Skeletal muscle tissue (tissue), 3 donors: ENCODE measurements at regions not wholly inside any gene's neighbourhood (a gene's known extent, or its start where the extent isn't known, plus 50 kb on each side); places are given as distances from the start of the nearest gene placed in this dataset.

ENCODE experiments used
- H3K27ac ChIP-seq: one replicate; pipeline ENCODE4 v1.7.0; 2013; ENCODE audit warnings: mild to moderate bottlenecking, low read depth, low read length, inconsistent platforms
- H3K27me3 ChIP-seq, 3 donors: one replicate each; pipeline ENCODE4 v1.7.0; 2013; ENCODE audit warnings: low read length in 3 of 3; ENCODE audit not compliant: control insufficient read depth in 3 of 3, insufficient read depth in 3 of 3
- H3K36me3 ChIP-seq, 3 donors: one replicate each; pipeline ENCODE4 v1.7.0; 2013; ENCODE audit warnings: low read length in 3 of 3; ENCODE audit not compliant: control insufficient read depth in 3 of 3, insufficient read depth in 3 of 3
- H3K4me1 ChIP-seq, 3 donors: one replicate each; pipeline ENCODE4 v1.7.0; 2013; ENCODE audit warnings: low read length in 3 of 3, mild to moderate bottlenecking in 3 of 3; ENCODE audit not compliant: control insufficient read depth in 3 of 3, insufficient read depth in 3 of 3
- H3K4me3 ChIP-seq, 3 donors: one replicate each; pipeline ENCODE4 v1.7.0; 2013; ENCODE audit warnings: low read length in 3 of 3
- H3K9ac ChIP-seq, 3 donors: one replicate each; pipeline ENCODE4 v1.7.0; 2013; ENCODE audit warnings: low read length in 3 of 3, mild to moderate bottlenecking in 3 of 3, moderate library complexity in 2 of 3, low read depth in 1 of 3
- H3K9me3 ChIP-seq, 3 donors: one replicate each; pipeline ENCODE4 v1.7.0; 2013; ENCODE audit warnings: low read length in 3 of 3; ENCODE audit not compliant: control insufficient read depth in 3 of 3
- donor health status: Osteomylitis.

GRCh38 chr14:83314764-83315163 lies 1781.1 kb upstream of the SEL1L start:
- Histone ChIP-seq H3K9me3 (no peaks in the 10 kb centered on the region), H3K27me3 (no peaks in the 10 kb centered on the region), H3K9ac (no peak overlapping the region), H3K4me3 (no peak overlapping the region), H3K27ac (no peak overlapping the region), H3K4me1 (no peaks in the 10 kb centered on the region), H3K36me3 (no peaks in the 10 kb centered on the region)

- H3K4me3 ChIP-seq = no peak overlapping the region
- no peak overlapping the region for H3K27ac ChIP-seq
- H3K9me3 ChIP-seq = no peaks in the 10 kb centered on the region
- H3K27me3 ChIP-seq = no peaks in the 10 kb centered on the region
- H3K9ac ChIP-seq = no peak overlapping the region
- no peaks in the 10 kb centered on the region for H3K36me3 ChIP-seq
- H3K4me1 ChIP-seq = no peaks in the 10 kb centered on the region
These were observed 1782.7 kb upstream of the SEL1L start for GRCh38 chr14:83316356-83316755.

GRCh38 chr14:83320837-83321236 lies 1787.2 kb upstream of the SEL1L start:
- no peaks in the 10 kb centered on the region for H3K9me3 ChIP-seq
- H3K9ac ChIP-seq = no peak overlapping the region
- no peaks in the 10 kb centered on the region for H3K36me3 ChIP-seq
- H3K27ac ChIP-seq = no peak overlapping the region
- no peaks in the 10 kb centered on the region for H3K27me3 ChIP-seq
- no peaks in the 10 kb centered on the region for H3K4me1 ChIP-seq
- no peak overlapping the region for H3K4me3 ChIP-seq

GRCh38 chr14:83331513-83331912 lies 1797.9 kb upstream of the SEL1L start:
- Histone ChIP-seq H3K36me3 (no peaks in the 10 kb centered on the region), H3K4me3 (no peak overlapping the region), H3K4me1 (no peaks in the 10 kb centered on the region), H3K27ac (no peak overlapping the region), H3K9ac (no peak overlapping the region), H3K27me3 (no peaks in the 10 kb centered on the region), H3K9me3 (no peaks in the 10 kb centered on the region)

- Histone ChIP-seq H3K27me3 (no peaks in the 10 kb centered on the region), H3K4me3 (no peak overlapping the region), H3K4me1 (no peaks in the 10 kb centered on the region), H3K36me3 (no peaks in the 10 kb centered on the region), H3K9me3 (no peaks in the 10 kb centered on the region), H3K9ac (no peak overlapping the region), H3K27ac (no peak overlapping the region)
These were observed 1808.9 kb upstream of the SEL1L start for GRCh38 chr14:83342590-83342989.

GRCh38 chr14:83347874-83348273 lies 1814.2 kb upstream of the SEL1L start:
- H3K4me3 ChIP-seq = no peak overlapping the region
- no peaks in the 10 kb centered on the region for H3K4me1 ChIP-seq
- no peaks in the 10 kb centered on the region for H3K27me3 ChIP-seq
- H3K36me3 ChIP-seq = no peaks in the 10 kb centered on the region
- no peak overlapping the region for H3K27ac ChIP-seq
- H3K9me3 ChIP-seq = no peaks in the 10 kb centered on the region
- no peak overlapping the region for H3K9ac ChIP-seq

GRCh38 chr14:83355609-83356008 lies 1822.0 kb upstream of the SEL1L start:
- H3K4me1 ChIP-seq = no peaks in the 10 kb centered on the region
- no peak overlapping the region for H3K9ac ChIP-seq
- H3K27me3 ChIP-seq = no peaks in the 10 kb centered on the region

GRCh38 chr14:83356080-83356479 lies 1822.4 kb upstream of the SEL1L start:
- Histone ChIP-seq H3K9me3 (no peaks in the 10 kb centered on the region), H3K9ac (no peak overlapping the region), H3K27ac (no peak overlapping the region)

More at GRCh38 chr14:83355609-83356008, 1822.0 kb upstream of the SEL1L start:
- Histone ChIP-seq H3K27ac (no peak overlapping the region), H3K9me3 (no peaks in the 10 kb centered on the region), H3K36me3 (no peaks in the 10 kb centered on the region), H3K4me3 (no peak overlapping the region)

GRCh38 chr14:83372271-83372670 lies 1838.6 kb upstream of the SEL1L start:
- H3K27me3 ChIP-seq = no peaks in the 10 kb centered on the region
- H3K27ac ChIP-seq = no peak overlapping the region
- H3K4me3 ChIP-seq = no peak overlapping the region
- H3K4me1 ChIP-seq = no peaks in the 10 kb centered on the region
- H3K9me3 ChIP-seq = no peaks in the 10 kb centered on the region
- no peaks in the 10 kb centered on the region for H3K36me3 ChIP-seq
- no peak overlapping the region for H3K9ac ChIP-seq

More at GRCh38 chr14:83356080-83356479, 1822.4 kb upstream of the SEL1L start:
- Histone ChIP-seq H3K36me3 (no peaks in the 10 kb centered on the region), H3K4me3 (no peak overlapping the region), H3K4me1 (no peaks in the 10 kb centered on the region), H3K27me3 (no peaks in the 10 kb centered on the region)

GRCh38 chr14:83379436-83379835 lies 1845.8 kb upstream of the SEL1L start:
- H3K27ac ChIP-seq = no peak overlapping the region
- H3K36me3 ChIP-seq = no peaks in the 10 kb centered on the region
- no peak overlapping the region for H3K9ac ChIP-seq
- H3K4me1 ChIP-seq = no peaks in the 10 kb centered on the region
- no peak overlapping the region for H3K4me3 ChIP-seq
- no peaks in the 10 kb centered on the region for H3K9me3 ChIP-seq
- H3K27me3 ChIP-seq = no peaks in the 10 kb centered on the region

- Histone ChIP-seq H3K27me3 (no peaks in the 10 kb centered on the region), H3K36me3 (no peaks in the 10 kb centered on the region), H3K9ac (no peak overlapping the region), H3K4me3 (no peak overlapping the region), H3K9me3 (no peaks in the 10 kb centered on the region), H3K27ac (no peak overlapping the region), H3K4me1 (no peaks in the 10 kb centered on the region)
These were observed 1850.6 kb upstream of the SEL1L start for GRCh38 chr14:83384253-83384652.
